ENCODE measurements at regions not wholly inside any gene's neighbourhood (a gene's known extent, or its start where the extent isn't known, plus 50 kb on each side); places are given as distances from the start of the nearest gene placed in this dataset.

DNA sequence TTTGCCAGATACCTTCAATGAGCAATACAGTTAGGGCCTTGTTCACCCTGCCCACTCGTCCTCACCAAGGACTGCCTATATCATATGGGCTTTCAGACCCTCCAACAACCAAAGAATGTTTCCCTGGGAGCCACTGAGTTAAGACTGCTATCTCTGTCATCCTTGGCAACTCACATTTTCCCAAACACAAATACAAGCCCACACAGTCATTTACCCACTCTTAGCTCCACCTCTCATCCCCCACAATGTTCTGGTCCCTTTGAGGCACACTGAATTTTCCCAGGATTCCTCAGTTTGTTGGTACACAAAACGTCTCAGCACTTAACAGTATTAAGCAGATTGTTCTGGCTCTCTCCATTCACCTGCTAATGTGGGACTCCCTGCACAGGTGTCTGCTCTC lies 204.6 kb downstream of the TLE3 start:
- TF ChIP-seq, protein P1, sequence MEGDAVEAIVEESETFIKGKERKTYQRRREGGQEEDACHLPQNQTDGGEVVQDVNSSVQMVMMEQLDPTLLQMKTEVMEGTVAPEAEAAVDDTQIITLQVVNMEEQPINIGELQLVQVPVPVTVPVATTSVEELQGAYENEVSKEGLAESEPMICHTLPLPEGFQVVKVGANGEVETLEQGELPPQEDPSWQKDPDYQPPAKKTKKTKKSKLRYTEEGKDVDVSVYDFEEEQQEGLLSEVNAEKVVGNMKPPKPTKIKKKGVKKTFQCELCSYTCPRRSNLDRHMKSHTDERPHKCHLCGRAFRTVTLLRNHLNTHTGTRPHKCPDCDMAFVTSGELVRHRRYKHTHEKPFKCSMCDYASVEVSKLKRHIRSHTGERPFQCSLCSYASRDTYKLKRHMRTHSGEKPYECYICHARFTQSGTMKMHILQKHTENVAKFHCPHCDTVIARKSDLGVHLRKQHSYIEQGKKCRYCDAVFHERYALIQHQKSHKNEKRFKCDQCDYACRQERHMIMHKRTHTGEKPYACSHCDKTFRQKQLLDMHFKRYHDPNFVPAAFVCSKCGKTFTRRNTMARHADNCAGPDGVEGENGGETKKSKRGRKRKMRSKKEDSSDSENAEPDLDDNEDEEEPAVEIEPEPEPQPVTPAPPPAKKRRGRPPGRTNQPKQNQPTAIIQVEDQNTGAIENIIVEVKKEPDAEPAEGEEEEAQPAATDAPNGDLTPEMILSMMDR (IDR thresholded peaks at IDR 0.05; ENCODE audit: low read depth, low read length, missing input control): no peak
- TF ChIP-seq FOXA1 (IDR thresholded peaks at IDR 0.05) (no peak), YY1 (IDR thresholded peaks at IDR 0.05) (no peak), JUND (IDR thresholded peaks at IDR 0.05) (no peak)
- TF ChIP-seq, protein P2, sequence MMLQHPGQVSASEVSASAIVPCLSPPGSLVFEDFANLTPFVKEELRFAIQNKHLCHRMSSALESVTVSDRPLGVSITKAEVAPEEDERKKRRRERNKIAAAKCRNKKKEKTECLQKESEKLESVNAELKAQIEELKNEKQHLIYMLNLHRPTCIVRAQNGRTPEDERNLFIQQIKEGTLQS (IDR thresholded peaks at IDR 0.05): no peak

Data from liver (tissue), 3 donors.